GM12873 (cell line): ENCODE measurements at regions not wholly inside any gene's neighbourhood (a gene's known extent, or its start where the extent isn't known, plus 50 kb on each side); places are given as distances from the start of the nearest gene placed in this dataset.

Experiments
- CTCF ChIP-seq: IDR thresholded peaks from 2 replicates; pipeline ENCODE4 v1.5.1; 2012; ENCODE audit warnings: low read depth, mild to moderate bottlenecking, moderate library complexity, low read length, control low read depth; ENCODE audit not compliant: insufficient read depth; ENCODE audit errors: missing control alignments

GRCh38 chr2:54030806-54031205, 60.0 kb upstream of the PSME4 start:
- no peak for TF ChIP-seq CTCF

GRCh38 chr2:54030396-54030741, 59.6 kb upstream of the PSME4 start:
- no peak for TF ChIP-seq CTCF

- no peak for TF ChIP-seq CTCF
Measured at GRCh38 chr2:54029721-54030395, 59.1 kb upstream of the PSME4 start.

- TF ChIP-seq CTCF = no peak
Measured at GRCh38 chr2:54024576-54024975, 53.8 kb upstream of the PSME4 start.

DNA sequence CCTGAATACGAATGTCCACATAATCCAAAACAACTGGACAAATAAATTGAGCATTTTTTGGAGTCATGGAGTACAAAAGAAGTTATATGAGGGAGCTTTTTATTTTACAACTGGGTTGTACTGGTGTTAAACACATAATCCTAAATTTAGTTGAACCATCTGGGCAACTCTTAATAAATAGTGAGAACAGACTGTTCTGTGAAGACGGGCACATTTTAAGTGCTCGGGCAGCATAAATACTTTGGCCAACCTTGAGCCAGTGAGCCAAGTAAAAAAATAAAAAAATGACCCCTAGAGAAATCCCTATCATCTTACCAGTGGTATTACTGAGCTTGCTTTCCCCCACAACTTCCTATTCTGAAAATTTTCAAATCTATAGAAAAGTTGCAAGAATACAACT, 50.9 kb upstream of the PSME4 start:
- no peak for TF ChIP-seq CTCF

DNA sequence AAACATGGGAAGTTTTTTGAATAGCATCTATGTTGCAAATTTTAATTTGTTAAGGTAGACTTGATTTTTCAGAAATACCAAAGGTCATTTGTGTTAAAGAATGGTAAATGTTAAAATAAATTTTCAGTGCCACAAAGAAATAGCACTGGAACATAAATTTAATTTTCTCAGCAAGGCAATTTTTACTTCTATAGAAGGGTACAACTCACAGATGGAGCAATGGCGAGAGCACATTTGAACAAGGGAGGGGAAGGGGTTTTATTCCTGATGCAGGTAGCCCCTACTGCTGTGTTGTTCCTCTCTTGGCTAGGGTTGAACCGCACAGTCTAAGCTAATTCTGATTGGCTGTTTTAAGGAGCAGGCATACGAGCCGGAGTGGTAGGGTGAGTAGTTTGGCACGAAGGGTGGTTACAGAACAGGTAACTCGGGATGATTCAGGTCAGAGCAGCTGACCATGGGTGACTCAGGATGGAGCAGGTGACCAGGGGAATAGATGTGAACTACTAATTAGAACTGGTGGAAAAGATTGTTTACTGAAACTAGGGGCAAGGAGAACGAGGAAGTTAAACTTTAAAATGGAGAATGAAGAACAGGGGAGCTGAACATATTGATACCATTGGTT, 50.1 kb upstream of the PSME4 start:
- no peak for TF ChIP-seq CTCF
